ENCODE measurements at regions not wholly inside any gene's neighbourhood (a gene's known extent, or its start where the extent isn't known, plus 50 kb on each side); places are given as distances from the start of the nearest gene placed in this dataset.

GRCh38 chr12:125606312-125606711 is 541.1 kb downstream of the AACS start:
- Mint-ChIP-seq H3K27me3 (ENCODE audit: low read depth) (no peaks in the 10 kb centered on the region), H3K4me3 (no peak overlapping the region), H3K9me3 (peaks cover 32% of the 10 kb centered on the region), H3K27ac (no peak overlapping the region), H3K4me1 (no peaks in the 10 kb centered on the region), H3K36me3 (no peaks in the 10 kb centered on the region)
- no peak for DNase-seq (ENCODE audit: low spot score in 2 of 2, unreplicated experiment in 2 of 2)
- no peak for TF ChIP-seq CTCF (IDR thresholded peaks at IDR 0.05; ENCODE audit: unreplicated experiment)

- H3K36me3 Mint-ChIP-seq: no peaks in the 10 kb centered on the region
- H3K4me1 Mint-ChIP-seq: no peaks in the 10 kb centered on the region
- no peak for DNase-seq (ENCODE audit: low spot score in 2 of 2, unreplicated experiment in 2 of 2)
- peaks cover 8% of the 10 kb centered on the region for H3K9me3 Mint-ChIP-seq
- H3K27ac Mint-ChIP-seq: no peak overlapping the region
- no peak for TF ChIP-seq CTCF (IDR thresholded peaks at IDR 0.05; ENCODE audit: unreplicated experiment)
- H3K27me3 Mint-ChIP-seq (ENCODE audit: low read depth): no peaks in the 10 kb centered on the region
- H3K4me3 Mint-ChIP-seq: no peak overlapping the region
Measured at GRCh38 chr12:125610292-125610691, 545.1 kb downstream of the AACS start.

DNA sequence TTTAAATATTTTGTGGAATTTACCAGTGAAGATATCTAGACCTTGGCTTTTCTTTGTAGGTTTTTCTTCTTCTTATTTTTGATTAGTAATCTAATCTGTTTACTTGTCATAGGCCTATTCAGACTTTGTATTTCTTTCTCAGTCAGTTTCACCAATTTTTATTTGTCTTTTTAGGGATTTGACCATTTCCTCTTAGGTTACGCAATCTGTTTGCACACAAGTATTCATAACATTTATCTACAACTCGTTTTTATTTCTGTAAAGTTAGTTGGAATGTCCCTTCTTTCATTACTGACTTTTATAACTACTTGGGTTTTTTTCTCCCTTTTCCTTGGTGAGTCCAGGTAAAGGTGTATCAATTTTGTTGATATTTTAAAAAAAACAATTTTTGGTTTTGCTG is 545.7 kb downstream of the AACS start:
- H3K36me3 Mint-ChIP-seq: no peaks in the 10 kb centered on the region

GRCh38 chr12:125614058-125614457 is 548.8 kb downstream of the AACS start:
- no peaks in the 10 kb centered on the region for H3K27me3 Mint-ChIP-seq (ENCODE audit: low read depth)
- no peak overlapping the region for H3K4me3 Mint-ChIP-seq
- no peaks in the 10 kb centered on the region for H3K4me1 Mint-ChIP-seq
- TF ChIP-seq CTCF (IDR thresholded peaks at IDR 0.05; ENCODE audit: unreplicated experiment): no peak
- no peak for DNase-seq (ENCODE audit: low spot score in 2 of 2, unreplicated experiment in 2 of 2)
- peaks cover 3% of the 10 kb centered on the region for H3K9me3 Mint-ChIP-seq
- no peak overlapping the region for H3K27ac Mint-ChIP-seq
- no peaks in the 10 kb centered on the region for H3K36me3 Mint-ChIP-seq

More for the DNA sequence above, 545.7 kb downstream of the AACS start:
- Mint-ChIP-seq H3K4me3 (no peak overlapping the region), H3K9me3 (peaks cover 3% of the 10 kb centered on the region), H3K27me3 (ENCODE audit: low read depth) (no peaks in the 10 kb centered on the region), H3K27ac (no peak overlapping the region), H3K4me1 (no peaks in the 10 kb centered on the region)
- no peak for DNase-seq (ENCODE audit: low spot score in 2 of 2, unreplicated experiment in 2 of 2)
- TF ChIP-seq CTCF (IDR thresholded peaks at IDR 0.05; ENCODE audit: unreplicated experiment): no peak

GRCh38 chr12:125619723-125620122 is 554.5 kb downstream of the AACS start:
- peaks cover 14% of the 10 kb centered on the region for H3K9me3 Mint-ChIP-seq
- no peak for DNase-seq (ENCODE audit: low spot score in 2 of 2, unreplicated experiment in 2 of 2)
- no peaks in the 10 kb centered on the region for H3K27me3 Mint-ChIP-seq (ENCODE audit: low read depth)
- H3K36me3 Mint-ChIP-seq: no peaks in the 10 kb centered on the region
- TF ChIP-seq CTCF (IDR thresholded peaks at IDR 0.05; ENCODE audit: unreplicated experiment): no peak
- no peak overlapping the region for H3K27ac Mint-ChIP-seq
- H3K4me3 Mint-ChIP-seq: no peak overlapping the region
- H3K4me1 Mint-ChIP-seq: no peaks in the 10 kb centered on the region

DNA sequence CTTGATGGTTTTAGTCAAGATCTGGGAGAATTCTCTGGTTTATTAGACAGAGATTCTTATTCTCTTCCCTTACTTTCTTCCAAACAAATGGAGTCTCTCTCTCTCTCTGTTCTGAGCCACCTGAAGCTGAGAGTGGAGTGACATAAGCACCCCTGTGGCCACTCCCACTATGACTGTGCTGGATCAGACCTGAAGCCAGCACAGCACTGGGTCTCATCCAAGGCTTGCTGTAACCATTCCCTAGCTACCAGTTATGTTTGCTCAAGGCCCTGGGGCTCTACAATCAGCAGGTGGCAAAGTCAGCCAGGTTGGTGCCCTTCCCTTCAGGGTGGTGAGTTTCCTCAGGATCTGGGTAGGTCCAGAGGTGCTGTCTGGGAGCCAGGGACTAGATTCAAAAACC is 568.5 kb downstream of the AACS start:
- no peaks in the 10 kb centered on the region for H3K36me3 Mint-ChIP-seq
- no peaks in the 10 kb centered on the region for H3K4me1 Mint-ChIP-seq
- H3K27ac Mint-ChIP-seq: no peak overlapping the region
- H3K9me3 Mint-ChIP-seq: peaks cover 13% of the 10 kb centered on the region
- DNase-seq (ENCODE audit: low spot score in 2 of 2, unreplicated experiment in 2 of 2): no peak
- H3K4me3 Mint-ChIP-seq: no peak overlapping the region
- TF ChIP-seq CTCF (IDR thresholded peaks at IDR 0.05; ENCODE audit: unreplicated experiment): no peak
- H3K27me3 Mint-ChIP-seq (ENCODE audit: low read depth): peaks cover 13% of the 10 kb centered on the region

Measured in mesothelial cell of epicardium (in vitro differentiated cells).